ENCODE measurements at regions not wholly inside any gene's neighbourhood (a gene's known extent, or its start where the extent isn't known, plus 50 kb on each side); places are given as distances from the start of the nearest gene placed in this dataset.

DNA sequence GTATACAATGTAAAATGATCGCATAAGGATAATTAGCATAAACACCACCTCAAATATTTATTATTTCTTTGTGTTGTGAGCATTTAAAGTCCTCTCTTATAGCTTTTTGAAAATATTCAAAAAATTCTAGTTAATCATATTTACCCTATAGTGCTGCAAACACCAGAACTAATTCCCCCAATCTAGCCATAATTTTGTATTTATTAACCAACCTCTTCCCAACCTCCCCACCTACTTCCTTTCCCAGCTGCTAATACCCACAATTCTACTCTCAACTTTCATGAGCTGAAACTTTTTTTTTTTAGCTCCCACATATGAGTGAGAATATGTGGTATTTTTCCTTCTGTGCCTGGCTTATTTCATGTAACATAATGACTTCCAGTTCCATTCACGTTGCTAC, 317.8 kb upstream of the ATP10B start:
- Histone ChIP-seq H3K36me3 (replicated peaks in 1 of 2; ENCODE audit: control insufficient read depth in 2 of 2, insufficient read depth in 2 of 2, low read length in 2 of 2) (no peaks in the 10 kb centered on the region), H2BK15ac (ENCODE audit: low read length) (no peak overlapping the region), H3K9me3 (replicated peaks in 1 of 2; ENCODE audit: control insufficient read depth in 2 of 2, insufficient read depth in 1 of 2, low read depth in 1 of 2, low read length in 2 of 2) (no peaks in the 10 kb centered on the region), H2BK120ac (ENCODE audit: low read depth, low read length) (no peak overlapping the region), H4K8ac (ENCODE audit: low read depth, low read length) (no peak overlapping the region), H2AK5ac (ENCODE audit: low read depth, low read length) (no peak overlapping the region), H3K4me2 (ENCODE audit: insufficient read depth, low read length, poor library complexity, severe bottlenecking) (no peak overlapping the region), H3K14ac (ENCODE audit: low read length) (no peak overlapping the region), H3K18ac (ENCODE audit: low read length) (no peak overlapping the region), H2BK5ac (ENCODE audit: low read length) (no peak overlapping the region), H3K79me1 (ENCODE audit: low read depth, low read length) (no peaks in the 10 kb centered on the region), H2AFZ (ENCODE audit: low read length) (no peak overlapping the region), H3K4ac (ENCODE audit: low read length) (no peak overlapping the region), H4K91ac (ENCODE audit: low read depth, low read length, poor library complexity) (no peak overlapping the region), H2BK12ac (ENCODE audit: low read length) (no peak overlapping the region), H3K27me3 (ENCODE audit: control insufficient read depth in 3 of 3, insufficient read depth in 3 of 3, low read depth in 1 of 3, low read length in 3 of 3) (no peaks in the 10 kb centered on the region), H3K4me3 (ENCODE audit: low read length in 2 of 2) (no peak overlapping the region), H3K4me1 (ENCODE audit: control insufficient read depth in 2 of 2, insufficient read depth in 1 of 2, low read depth in 1 of 2, low read length in 2 of 2) (no peaks in the 10 kb centered on the region), H3K9ac (ENCODE audit: low read depth, low read length, poor library complexity) (no peak overlapping the region), H3K23ac (ENCODE audit: low read depth, low read length, poor library complexity) (no peak overlapping the region), H3K27ac (replicated peaks; ENCODE audit: low read length) (no peak overlapping the region)
- no CpG with 5 or more reads among the region's 2 CpGs for WGBS, 2 donors (ENCODE audit: extremely low coverage in 2 of 2, insufficient read length in 2 of 2, insufficient replicate concordance in 1 of 2)
- DNase-seq (ENCODE audit: low spot score), result no peak

DNA sequence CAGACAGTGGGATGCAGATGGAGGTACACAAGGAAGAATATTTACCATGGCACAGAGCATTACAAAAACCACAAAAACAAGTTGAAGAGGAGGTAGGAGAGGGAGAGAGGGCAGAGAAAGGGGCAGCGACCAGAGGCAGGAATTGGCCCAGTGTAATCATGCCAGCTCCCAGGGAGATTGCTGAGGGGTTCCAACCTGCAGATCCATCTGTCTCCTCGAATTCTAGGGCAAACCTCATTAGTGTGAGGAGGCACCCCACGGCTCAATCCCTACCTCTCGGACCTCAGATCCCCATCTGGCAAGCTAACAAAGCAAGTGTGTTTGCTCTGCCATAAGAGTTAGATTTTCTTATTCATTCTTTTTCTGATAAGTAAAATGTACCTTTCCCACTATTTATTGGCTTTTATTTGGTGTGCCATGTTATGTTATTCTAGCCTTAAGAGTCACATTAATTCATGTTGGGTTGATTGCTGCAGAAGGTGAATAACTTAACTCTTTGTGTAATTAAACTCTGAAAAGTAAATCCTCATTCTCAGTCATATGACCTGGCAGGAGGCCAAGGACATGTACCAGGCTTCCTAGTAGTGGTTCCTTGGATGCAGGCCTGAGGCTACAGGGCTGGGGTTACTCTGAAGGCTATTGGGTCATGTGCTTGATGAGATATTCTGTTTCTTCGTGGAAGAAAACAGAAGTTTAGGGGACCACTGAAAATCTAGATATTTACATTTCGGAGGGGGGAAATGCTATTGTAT, 315.2 kb upstream of the ATP10B start:
- no peak overlapping the region for H2BK15ac ChIP-seq (ENCODE audit: low read length)
- no peak overlapping the region for H3K14ac ChIP-seq (ENCODE audit: low read length)
- WGBS, 2 donors (ENCODE audit: extremely low coverage in 2 of 2, insufficient read length in 2 of 2, insufficient replicate concordance in 1 of 2), result no CpG with 5 or more reads among the region's 6 CpGs
- no peaks in the 10 kb centered on the region for H3K79me1 ChIP-seq (ENCODE audit: low read depth, low read length)
- H3K18ac ChIP-seq (ENCODE audit: low read length), result no peak overlapping the region
- no peaks in the 10 kb centered on the region for H3K9me3 ChIP-seq (replicated peaks in 1 of 2; ENCODE audit: control insufficient read depth in 2 of 2, insufficient read depth in 1 of 2, low read depth in 1 of 2, low read length in 2 of 2)
- H3K4me3 ChIP-seq (ENCODE audit: low read length in 2 of 2), result no peak overlapping the region
- H2BK12ac ChIP-seq (ENCODE audit: low read length), result no peak overlapping the region
- H3K4me2 ChIP-seq (ENCODE audit: insufficient read depth, low read length, poor library complexity, severe bottlenecking), result no peak overlapping the region
- no peak overlapping the region for H2BK120ac ChIP-seq (ENCODE audit: low read depth, low read length)
- no peak overlapping the region for H4K91ac ChIP-seq (ENCODE audit: low read depth, low read length, poor library complexity)
- H3K27me3 ChIP-seq (ENCODE audit: control insufficient read depth in 3 of 3, insufficient read depth in 3 of 3, low read depth in 1 of 3, low read length in 3 of 3), result no peaks in the 10 kb centered on the region
- H3K4ac ChIP-seq (ENCODE audit: low read length), result no peak overlapping the region
- H3K9ac ChIP-seq (ENCODE audit: low read depth, low read length, poor library complexity), result no peak overlapping the region
- no peak overlapping the region for H2AFZ ChIP-seq (ENCODE audit: low read length)
- no peaks in the 10 kb centered on the region for H3K4me1 ChIP-seq (ENCODE audit: control insufficient read depth in 2 of 2, insufficient read depth in 1 of 2, low read depth in 1 of 2, low read length in 2 of 2)
- no peak overlapping the region for H4K8ac ChIP-seq (ENCODE audit: low read depth, low read length)
- no peak overlapping the region for H3K27ac ChIP-seq (replicated peaks; ENCODE audit: low read length)
- no peak overlapping the region for H2AK5ac ChIP-seq (ENCODE audit: low read depth, low read length)
- no peak for DNase-seq (ENCODE audit: low spot score)
- H3K36me3 ChIP-seq (replicated peaks in 1 of 2; ENCODE audit: control insufficient read depth in 2 of 2, insufficient read depth in 2 of 2, low read length in 2 of 2), result no peaks in the 10 kb centered on the region
- H2BK5ac ChIP-seq (ENCODE audit: low read length), result no peak overlapping the region
- no peak overlapping the region for H3K23ac ChIP-seq (ENCODE audit: low read depth, low read length, poor library complexity)

DNA sequence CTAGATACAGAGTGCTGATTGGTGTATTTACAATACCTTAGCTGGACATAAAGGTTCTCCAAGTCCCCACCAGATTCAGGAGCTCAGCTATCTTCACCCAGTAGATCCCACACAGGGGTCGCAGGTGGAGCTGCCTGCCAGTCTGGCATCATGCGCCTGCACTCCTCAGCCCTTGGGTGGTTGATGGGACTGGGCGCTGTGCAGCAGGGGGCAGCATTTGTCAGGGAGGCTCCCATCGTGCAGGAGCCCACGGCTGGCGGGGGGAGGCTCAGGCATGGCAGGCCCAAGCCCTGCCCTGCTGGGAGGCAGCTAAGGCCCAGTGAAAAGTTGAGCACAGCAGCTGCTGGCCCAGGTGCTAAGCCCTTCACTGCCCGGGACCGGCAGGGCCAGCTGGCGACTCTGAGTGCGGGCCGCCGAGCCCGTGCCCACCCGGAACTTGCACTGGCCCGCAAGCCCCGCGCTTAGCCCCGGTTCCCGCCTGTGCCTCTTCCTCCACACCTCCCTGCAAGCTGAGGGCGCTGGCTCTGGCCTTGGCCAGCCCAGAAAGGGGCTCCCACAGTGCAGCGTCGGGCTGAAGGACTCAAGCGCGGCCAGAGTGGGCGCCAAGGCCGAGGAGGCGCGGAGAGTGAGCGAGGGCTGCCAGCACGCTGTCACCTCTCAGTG, 314.1 kb upstream of the ATP10B start:
- H2BK15ac ChIP-seq (ENCODE audit: low read length), result no peak overlapping the region
- H3K4ac ChIP-seq (ENCODE audit: low read length), result no peak overlapping the region
- no peaks in the 10 kb centered on the region for H3K4me1 ChIP-seq (ENCODE audit: control insufficient read depth in 2 of 2, insufficient read depth in 1 of 2, low read depth in 1 of 2, low read length in 2 of 2)
- no peak overlapping the region for H4K91ac ChIP-seq (ENCODE audit: low read depth, low read length, poor library complexity)
- DNase-seq (ENCODE audit: low spot score), result no peak
- H3K14ac ChIP-seq (ENCODE audit: low read length), result no peak overlapping the region
- H2AFZ ChIP-seq (ENCODE audit: low read length), result no peak overlapping the region
- no peak overlapping the region for H2AK5ac ChIP-seq (ENCODE audit: low read depth, low read length)
- H3K27me3 ChIP-seq (ENCODE audit: control insufficient read depth in 3 of 3, insufficient read depth in 3 of 3, low read depth in 1 of 3, low read length in 3 of 3), result no peaks in the 10 kb centered on the region
- H3K36me3 ChIP-seq (replicated peaks in 1 of 2; ENCODE audit: control insufficient read depth in 2 of 2, insufficient read depth in 2 of 2, low read length in 2 of 2), result no peaks in the 10 kb centered on the region
- H3K18ac ChIP-seq (ENCODE audit: low read length), result no peak overlapping the region
- no peak overlapping the region for H3K23ac ChIP-seq (ENCODE audit: low read depth, low read length, poor library complexity)
- no peak overlapping the region for H3K27ac ChIP-seq (replicated peaks; ENCODE audit: low read length)
- H2BK5ac ChIP-seq (ENCODE audit: low read length), result no peak overlapping the region
- WGBS, 2 donors (ENCODE audit: extremely low coverage in 2 of 2, insufficient read length in 2 of 2, insufficient replicate concordance in 1 of 2), result no CpG with 5 or more reads among the region's 30 CpGs
- H3K4me2 ChIP-seq (ENCODE audit: insufficient read depth, low read length, poor library complexity, severe bottlenecking), result no peak overlapping the region
- H3K79me1 ChIP-seq (ENCODE audit: low read depth, low read length), result no peaks in the 10 kb centered on the region
- H3K9me3 ChIP-seq (replicated peaks in 1 of 2; ENCODE audit: control insufficient read depth in 2 of 2, insufficient read depth in 1 of 2, low read depth in 1 of 2, low read length in 2 of 2), result no peaks in the 10 kb centered on the region
- no peak overlapping the region for H3K4me3 ChIP-seq (ENCODE audit: low read length in 2 of 2)
- no peak overlapping the region for H2BK120ac ChIP-seq (ENCODE audit: low read depth, low read length)
- H2BK12ac ChIP-seq (ENCODE audit: low read length), result no peak overlapping the region
- H4K8ac ChIP-seq (ENCODE audit: low read depth, low read length), result no peak overlapping the region
- no peak overlapping the region for H3K9ac ChIP-seq (ENCODE audit: low read depth, low read length, poor library complexity)

DNA sequence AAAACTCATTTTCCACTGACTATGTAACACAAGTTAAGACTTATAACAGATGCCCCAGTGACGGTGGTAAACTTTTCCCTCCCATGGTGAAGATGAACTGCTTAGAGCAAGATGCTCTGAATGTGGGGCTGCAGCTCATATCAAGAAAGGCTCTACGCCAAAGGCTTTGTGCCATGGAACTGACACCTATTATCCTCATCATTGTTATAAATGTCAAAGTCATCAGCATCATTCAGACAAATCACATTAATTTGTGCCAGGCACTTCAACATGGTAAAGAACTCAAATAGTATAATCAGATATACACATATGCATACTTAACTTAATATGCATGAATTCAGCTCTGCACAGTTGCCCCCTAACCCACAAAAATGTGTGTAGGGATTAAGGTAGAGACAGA, 305.9 kb upstream of the ATP10B start:
- Histone ChIP-seq H3K27ac (replicated peaks; ENCODE audit: low read length) (no peak overlapping the region), H2BK5ac (ENCODE audit: low read length) (no peak overlapping the region), H3K9me3 (replicated peaks in 1 of 2; ENCODE audit: control insufficient read depth in 2 of 2, insufficient read depth in 1 of 2, low read depth in 1 of 2, low read length in 2 of 2) (no peaks in the 10 kb centered on the region), H3K36me3 (replicated peaks in 1 of 2; ENCODE audit: control insufficient read depth in 2 of 2, insufficient read depth in 2 of 2, low read length in 2 of 2) (no peaks in the 10 kb centered on the region), H2AFZ (ENCODE audit: low read length) (no peak overlapping the region), H3K4me2 (ENCODE audit: insufficient read depth, low read length, poor library complexity, severe bottlenecking) (no peak overlapping the region), H3K27me3 (ENCODE audit: control insufficient read depth in 3 of 3, insufficient read depth in 3 of 3, low read depth in 1 of 3, low read length in 3 of 3) (no peaks in the 10 kb centered on the region), H3K4me3 (ENCODE audit: low read length in 2 of 2) (no peak overlapping the region), H4K91ac (ENCODE audit: low read depth, low read length, poor library complexity) (no peak overlapping the region), H3K4ac (ENCODE audit: low read length) (no peak overlapping the region), H2BK15ac (ENCODE audit: low read length) (no peak overlapping the region), H3K79me1 (ENCODE audit: low read depth, low read length) (no peaks in the 10 kb centered on the region), H3K9ac (ENCODE audit: low read depth, low read length, poor library complexity) (no peak overlapping the region), H2BK12ac (ENCODE audit: low read length) (no peak overlapping the region), H3K23ac (ENCODE audit: low read depth, low read length, poor library complexity) (no peak overlapping the region), H4K8ac (ENCODE audit: low read depth, low read length) (no peak overlapping the region), H3K4me1 (ENCODE audit: control insufficient read depth in 2 of 2, insufficient read depth in 1 of 2, low read depth in 1 of 2, low read length in 2 of 2) (no peaks in the 10 kb centered on the region), H3K18ac (ENCODE audit: low read length) (no peak overlapping the region), H3K14ac (ENCODE audit: low read length) (no peak overlapping the region), H2AK5ac (ENCODE audit: low read depth, low read length) (no peak overlapping the region), H2BK120ac (ENCODE audit: low read depth, low read length) (no peak overlapping the region)
- WGBS, 2 donors (ENCODE audit: extremely low coverage in 2 of 2, insufficient read length in 2 of 2, insufficient replicate concordance in 1 of 2), result no CpG with 5 or more reads among the region's 2 CpGs
- no peak for DNase-seq (ENCODE audit: low spot score)
